ENCODE measurements at regions not wholly inside any gene's neighbourhood (a gene's known extent, or its start where the extent isn't known, plus 50 kb on each side); places are given as distances from the start of the nearest gene placed in this dataset.

GRCh38 chr3:159803459-159803858 lies 185.2 kb upstream of the IL12A start:
- no peak for TF ChIP-seq EZH2 (optimal IDR thresholded peaks at IDR 0.05; ENCODE audit: low read depth, low read length)
- TF ChIP-seq CTCF (IDR thresholded peaks at IDR 0.05; ENCODE audit: low read length) = no peak
- no peak for TF ChIP-seq EZH2phosphoT487 (IDR thresholded peaks at IDR 0.05; ENCODE audit: low read length)

Measured in MM.1S (cell line).